GM12874 (cell line): ENCODE measurements at regions not wholly inside any gene's neighbourhood (a gene's known extent, or its start where the extent isn't known, plus 50 kb on each side); places are given as distances from the start of the nearest gene placed in this dataset.

ENCODE experiments used
- TF ChIP-seq, protein P1 (sequence below): IDR thresholded peaks from 2 replicates; pipeline ENCODE4 v1.5.1; 2011; ENCODE audit warnings: low read depth, mild to moderate bottlenecking, control low read depth, low read length, moderate library complexity; ENCODE audit not compliant: insufficient read depth

DNA sequence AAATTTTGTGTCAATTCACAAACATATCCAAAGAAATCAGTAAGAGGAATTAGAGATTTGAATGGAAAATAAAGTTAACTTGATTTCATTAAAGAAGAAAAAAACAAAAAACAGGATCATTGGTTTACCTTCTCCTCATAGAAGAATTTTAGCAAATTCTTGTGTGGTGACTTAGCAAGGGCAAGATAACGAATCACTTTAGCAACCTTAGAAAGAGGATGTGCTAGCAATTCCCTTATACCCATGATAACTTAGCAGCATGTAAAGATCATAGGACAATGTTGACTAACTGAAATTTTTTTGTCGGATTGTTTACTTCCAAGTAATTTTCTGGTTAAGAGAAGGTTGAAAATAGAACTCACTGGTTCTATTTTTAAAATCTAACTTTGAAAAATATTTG lies 609.3 kb downstream of the GBE1 start:
- TF ChIP-seq, protein P1, sequence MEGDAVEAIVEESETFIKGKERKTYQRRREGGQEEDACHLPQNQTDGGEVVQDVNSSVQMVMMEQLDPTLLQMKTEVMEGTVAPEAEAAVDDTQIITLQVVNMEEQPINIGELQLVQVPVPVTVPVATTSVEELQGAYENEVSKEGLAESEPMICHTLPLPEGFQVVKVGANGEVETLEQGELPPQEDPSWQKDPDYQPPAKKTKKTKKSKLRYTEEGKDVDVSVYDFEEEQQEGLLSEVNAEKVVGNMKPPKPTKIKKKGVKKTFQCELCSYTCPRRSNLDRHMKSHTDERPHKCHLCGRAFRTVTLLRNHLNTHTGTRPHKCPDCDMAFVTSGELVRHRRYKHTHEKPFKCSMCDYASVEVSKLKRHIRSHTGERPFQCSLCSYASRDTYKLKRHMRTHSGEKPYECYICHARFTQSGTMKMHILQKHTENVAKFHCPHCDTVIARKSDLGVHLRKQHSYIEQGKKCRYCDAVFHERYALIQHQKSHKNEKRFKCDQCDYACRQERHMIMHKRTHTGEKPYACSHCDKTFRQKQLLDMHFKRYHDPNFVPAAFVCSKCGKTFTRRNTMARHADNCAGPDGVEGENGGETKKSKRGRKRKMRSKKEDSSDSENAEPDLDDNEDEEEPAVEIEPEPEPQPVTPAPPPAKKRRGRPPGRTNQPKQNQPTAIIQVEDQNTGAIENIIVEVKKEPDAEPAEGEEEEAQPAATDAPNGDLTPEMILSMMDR: no peak

DNA sequence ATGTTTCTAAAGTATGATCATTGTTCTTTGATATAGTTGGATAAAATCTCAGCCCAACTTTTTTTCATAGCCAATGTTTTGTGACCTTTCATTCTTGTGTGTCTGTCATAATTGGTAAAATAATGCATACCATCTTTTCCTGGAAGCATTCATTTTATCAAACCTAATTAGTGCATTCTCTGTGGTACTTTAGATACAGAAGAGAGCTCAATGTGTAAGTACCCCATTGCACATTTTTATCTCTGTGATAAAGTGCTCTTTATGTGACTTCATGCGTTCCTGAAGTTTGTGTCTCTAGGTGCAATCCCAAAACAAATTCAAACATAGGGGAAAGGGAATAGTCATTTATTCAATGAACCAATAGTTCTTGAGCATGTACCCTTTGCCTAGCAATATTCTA lies 628.5 kb downstream of the GBE1 start:
- TF ChIP-seq, protein P1: no peak

DNA sequence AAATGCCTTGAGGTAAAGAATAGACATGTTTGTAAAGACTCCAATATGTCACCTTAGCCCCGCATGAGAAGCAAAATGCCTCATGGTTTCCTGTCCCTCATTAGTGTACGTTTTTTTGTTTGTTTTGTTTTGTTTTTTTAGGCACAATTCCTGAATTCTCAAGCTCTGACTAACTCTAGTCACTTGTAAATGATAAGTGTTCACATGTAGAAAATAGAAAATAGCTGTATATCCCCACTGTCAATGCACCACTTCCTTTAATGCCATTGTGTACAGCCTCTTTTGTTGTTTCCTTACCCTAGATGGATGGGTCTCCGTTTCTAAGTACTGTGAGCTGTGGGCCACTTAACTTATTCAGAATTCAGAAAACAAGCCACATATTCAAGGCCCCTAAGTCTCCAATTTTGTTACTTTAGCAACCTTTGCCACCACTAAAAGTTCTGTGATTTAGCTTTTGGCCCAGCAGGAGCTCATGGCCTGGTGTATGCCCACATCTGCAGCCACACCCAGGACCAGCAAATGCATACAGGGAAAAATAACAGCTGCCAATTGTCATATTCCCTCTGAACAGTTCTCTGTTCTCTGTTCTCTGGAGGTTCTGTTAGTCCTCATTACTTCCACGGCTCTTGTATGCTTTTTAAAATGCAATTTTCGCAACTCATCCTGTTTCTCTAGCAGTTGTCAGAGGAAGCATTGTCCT lies 655.5 kb downstream of the GBE1 start:
- TF ChIP-seq, protein P1: no peak

DNA sequence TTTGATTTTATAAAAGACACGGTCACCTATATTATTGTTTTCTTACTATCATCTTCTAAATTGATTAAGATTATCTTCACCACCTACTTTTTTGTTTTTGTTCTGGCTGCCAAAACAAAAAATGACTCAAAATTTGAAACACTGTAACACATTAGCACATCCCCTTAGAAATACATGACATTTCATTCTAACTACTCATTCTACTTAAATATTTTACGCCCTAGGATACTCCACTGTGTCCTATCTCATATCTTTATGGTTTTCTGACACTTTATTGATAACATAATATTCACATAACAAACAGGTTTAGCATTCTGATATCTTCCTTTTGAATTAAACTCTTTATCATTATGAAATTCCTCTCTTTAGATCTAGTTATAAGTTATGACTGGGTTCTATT lies 656.2 kb downstream of the GBE1 start:
- TF ChIP-seq, protein P1: no peak

DNA sequence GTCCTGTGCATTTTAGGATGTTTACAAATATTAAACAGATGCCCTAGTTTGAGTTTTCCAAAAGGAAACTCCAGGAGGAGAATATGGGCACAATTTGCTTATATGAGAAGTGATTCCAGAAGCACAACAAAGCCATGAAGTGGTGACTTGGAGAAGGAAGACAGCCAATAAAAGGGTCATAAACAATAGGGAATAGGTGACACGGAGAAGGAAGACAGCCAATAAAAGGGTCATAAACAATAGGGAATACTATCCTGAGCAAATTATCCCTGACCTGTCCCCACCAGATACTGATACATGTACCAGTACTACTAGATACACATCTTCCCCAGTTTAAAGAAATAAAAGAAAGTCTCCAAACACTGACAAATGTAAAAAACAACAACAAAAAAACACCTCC lies 663.6 kb downstream of the GBE1 start:
- TF ChIP-seq, protein P1: no peak

DNA sequence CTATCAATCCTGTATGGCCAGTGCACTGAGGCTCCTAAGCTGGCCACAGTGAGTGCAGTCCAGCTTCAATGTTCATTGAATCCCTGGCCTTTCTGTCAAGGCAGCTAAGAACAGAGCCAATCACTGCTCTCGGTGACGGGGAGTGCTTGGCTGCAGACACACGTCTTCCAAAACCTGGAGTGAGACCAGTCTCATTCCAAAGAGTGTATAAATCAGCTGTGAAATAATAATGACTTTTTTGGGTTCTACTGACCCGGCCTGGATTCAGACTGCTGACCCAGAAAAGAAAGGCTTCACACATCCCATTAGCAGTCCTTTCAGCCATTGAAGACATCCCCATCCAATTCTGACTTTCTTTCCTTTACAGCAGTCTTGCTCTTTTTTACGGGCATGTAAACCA lies 665.5 kb downstream of the GBE1 start:
- TF ChIP-seq, protein P1: no peak

DNA sequence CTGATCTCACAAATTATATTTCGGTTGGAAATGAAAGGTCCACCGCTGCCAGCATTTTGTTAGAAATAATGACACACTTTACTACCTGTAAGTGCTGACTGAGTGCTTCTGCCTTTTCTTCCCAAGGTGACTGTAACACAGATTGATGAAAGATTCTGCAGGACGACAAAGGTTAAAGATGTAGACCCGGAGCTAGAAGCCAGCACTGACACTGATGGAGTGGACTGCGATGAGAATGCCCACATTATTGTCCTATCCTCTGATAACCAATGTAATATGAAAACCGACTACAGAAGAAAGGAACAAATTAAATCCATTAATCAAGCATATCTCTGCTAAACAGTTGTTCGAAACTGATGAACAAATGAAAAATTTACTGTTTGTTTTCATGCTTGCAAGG lies 666.5 kb downstream of the GBE1 start:
- TF ChIP-seq, protein P1: no peak

DNA sequence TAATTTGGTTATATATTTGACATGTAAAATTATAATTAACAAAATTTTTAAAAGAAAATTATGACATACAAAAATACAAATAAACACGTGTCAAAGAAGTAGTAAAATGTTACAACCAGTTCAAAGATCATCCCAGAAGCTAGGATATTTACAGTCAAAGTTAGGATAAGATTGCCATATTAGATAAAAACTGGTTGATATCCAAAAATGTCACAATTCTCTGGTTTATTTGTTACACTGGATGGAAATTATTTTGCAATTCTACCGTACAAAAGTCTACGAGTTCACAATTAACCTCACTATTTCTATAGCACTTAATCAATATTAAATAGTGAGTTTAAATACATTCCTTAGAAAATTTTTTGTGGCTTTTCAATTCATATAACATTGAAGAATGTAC lies 673.8 kb downstream of the GBE1 start:
- TF ChIP-seq, protein P1: no peak
